AG04450 (cell line): ENCODE measurements at regions not wholly inside any gene's neighbourhood (a gene's known extent, or its start where the extent isn't known, plus 50 kb on each side); places are given as distances from the start of the nearest gene placed in this dataset.

Source experiments
- CTCF ChIA-PET: fragments of 300-600, 350-600 bp; formaldehyde crosslinking; extraction: SDS; loops from one replicate; lab custom pipeline; 2022; ENCODE audit warnings: antibody characterized with exemption, inconsistent platforms; lab: Charles Lee
- POLR2A ChIA-PET: fragments of 350-600 bp; formaldehyde crosslinking; extraction: SDS; loops from one replicate; lab custom pipeline; 2021; ENCODE audit warnings: antibody characterized with exemption, inconsistent platforms; lab: Yijun Ruan, JAX
- DNase-seq: peaks from one replicate; pipeline ENCODE4 v3.0.0-alpha.2; 2011; ENCODE audit warnings: low read depth, low spot score
- H3K27ac ChIP-seq: one replicate; pipeline ENCODE4 v1.5.1; 2012; ENCODE audit warnings: low read depth, low read length, control low read depth
- H3K27me3 ChIP-seq: one replicate; pipeline ENCODE4 v1.6.0; 2012; ENCODE audit warnings: low read length; ENCODE audit not compliant: control insufficient read depth, insufficient read depth
- H3K4me3 ChIP-seq: 2 replicates; pipeline ENCODE4 v1.5.1; 2011; ENCODE audit warnings: mild to moderate bottlenecking, low read depth, low read length, control low read depth
- H3K9me3 ChIP-seq: 2 replicates; pipeline ENCODE4 v1.5.1; 2012; ENCODE audit warnings: low read length; ENCODE audit not compliant: control insufficient read depth, insufficient read depth
- TF ChIP-seq, protein P1 (sequence below): IDR thresholded peaks from 2 replicates; pipeline ENCODE4 v1.5.1; 2011; ENCODE audit warnings: low read depth, low read length, control low read depth, inconsistent platforms

DNA sequence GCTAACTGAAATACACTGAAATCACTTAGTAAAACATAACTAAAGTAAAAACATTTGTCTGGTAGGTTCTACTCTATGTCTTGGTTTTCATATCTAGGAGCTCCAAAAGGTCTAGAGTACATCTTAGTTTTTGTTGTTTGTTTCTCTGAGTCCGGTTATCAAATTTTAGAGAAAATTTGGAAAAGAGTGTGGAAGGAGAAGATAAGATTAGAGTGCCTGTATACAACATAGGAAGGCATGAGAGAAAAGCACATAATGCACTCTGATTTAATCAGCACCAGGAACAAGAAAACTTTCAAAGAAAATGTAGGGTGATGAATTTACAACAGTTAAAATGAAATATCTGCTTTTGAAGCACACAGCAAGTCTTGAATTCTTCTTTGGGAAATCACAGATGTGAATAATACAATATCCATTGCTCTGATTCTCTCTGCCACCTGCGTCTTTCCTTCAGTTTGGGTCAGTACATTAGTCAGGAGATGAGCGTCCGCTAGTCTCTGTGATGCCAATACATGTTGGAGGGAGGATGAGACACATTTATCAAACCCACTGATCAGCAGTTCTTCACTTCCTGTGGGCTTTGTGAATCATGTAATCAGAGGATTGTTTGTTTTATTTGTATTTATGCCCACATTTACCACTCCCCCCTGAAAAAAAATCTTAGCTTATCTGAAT is 477.8 kb upstream of the GCFC2 start:
- Histone ChIP-seq H3K27me3 (no peaks in the 10 kb centered on the region), H3K9me3 (no peaks in the 10 kb centered on the region), H3K4me3 (no peak overlapping the region), H3K27ac (no peak overlapping the region)
- TF ChIP-seq, protein P1, sequence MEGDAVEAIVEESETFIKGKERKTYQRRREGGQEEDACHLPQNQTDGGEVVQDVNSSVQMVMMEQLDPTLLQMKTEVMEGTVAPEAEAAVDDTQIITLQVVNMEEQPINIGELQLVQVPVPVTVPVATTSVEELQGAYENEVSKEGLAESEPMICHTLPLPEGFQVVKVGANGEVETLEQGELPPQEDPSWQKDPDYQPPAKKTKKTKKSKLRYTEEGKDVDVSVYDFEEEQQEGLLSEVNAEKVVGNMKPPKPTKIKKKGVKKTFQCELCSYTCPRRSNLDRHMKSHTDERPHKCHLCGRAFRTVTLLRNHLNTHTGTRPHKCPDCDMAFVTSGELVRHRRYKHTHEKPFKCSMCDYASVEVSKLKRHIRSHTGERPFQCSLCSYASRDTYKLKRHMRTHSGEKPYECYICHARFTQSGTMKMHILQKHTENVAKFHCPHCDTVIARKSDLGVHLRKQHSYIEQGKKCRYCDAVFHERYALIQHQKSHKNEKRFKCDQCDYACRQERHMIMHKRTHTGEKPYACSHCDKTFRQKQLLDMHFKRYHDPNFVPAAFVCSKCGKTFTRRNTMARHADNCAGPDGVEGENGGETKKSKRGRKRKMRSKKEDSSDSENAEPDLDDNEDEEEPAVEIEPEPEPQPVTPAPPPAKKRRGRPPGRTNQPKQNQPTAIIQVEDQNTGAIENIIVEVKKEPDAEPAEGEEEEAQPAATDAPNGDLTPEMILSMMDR = no peak
- ChIA-PET POLR2A (no interaction called here), CTCF (interaction anchor here (1.9 kb wide), 1 partner anchor 9 kb away, joined by 6 read pairs; no protein-coding TSS in a partner anchor)
- no peak for DNase-seq

DNA sequence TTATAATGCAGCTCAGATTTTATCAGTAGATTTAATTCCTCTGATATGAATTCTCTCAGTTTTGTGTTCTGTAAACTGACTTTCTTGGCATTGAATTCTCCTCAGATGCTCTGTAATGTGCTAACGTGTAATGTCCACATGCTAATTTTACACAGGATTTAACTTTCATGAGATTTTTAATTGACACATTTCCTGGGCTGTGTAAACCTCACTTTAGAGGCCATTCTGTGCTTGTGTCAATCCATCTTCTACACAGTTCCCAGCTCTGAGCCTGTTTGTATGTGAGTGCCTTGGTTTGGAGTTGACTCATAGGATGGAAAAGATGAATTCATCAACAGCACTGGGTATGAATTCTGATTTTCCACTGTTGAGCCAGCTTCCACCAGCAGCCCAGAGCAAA is 476.7 kb upstream of the GCFC2 start:
- H3K4me3 ChIP-seq = no peak overlapping the region
- H3K27ac ChIP-seq = no peak overlapping the region
- H3K9me3 ChIP-seq = no peaks in the 10 kb centered on the region
- no peaks in the 10 kb centered on the region for H3K27me3 ChIP-seq
- POLR2A ChIA-PET = no interaction called here
- CTCF ChIA-PET = interaction anchor here (1.9 kb wide), 1 partner anchor 10 kb away, joined by 6 read pairs; no protein-coding TSS in a partner anchor
- TF ChIP-seq, protein P1 = no peak
- DNase-seq = no peak

DNA sequence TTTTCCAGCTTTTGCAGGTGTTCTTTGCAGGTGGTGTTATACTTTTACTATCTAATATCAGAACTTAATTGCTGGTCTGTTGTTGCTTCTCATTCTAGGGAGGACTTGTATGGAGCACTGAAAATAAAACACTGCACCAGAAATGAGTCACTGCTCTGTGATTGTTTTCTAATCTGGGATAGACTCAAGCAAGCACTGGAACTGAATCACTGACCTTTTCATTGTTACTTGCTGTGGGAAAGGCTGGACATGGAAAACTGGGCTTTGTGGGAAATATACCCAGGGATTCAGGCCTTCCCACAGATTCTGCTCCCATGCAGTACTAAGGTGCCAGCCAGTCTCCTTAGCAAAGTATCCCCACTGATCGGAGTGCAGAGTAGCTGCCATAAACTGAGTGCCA is 470.0 kb upstream of the GCFC2 start:
- TF ChIP-seq, protein P1 = no peak
- POLR2A ChIA-PET = no interaction called here
- DNase-seq = no peak
- Histone ChIP-seq H3K27ac (no peak overlapping the region), H3K9me3 (no peaks in the 10 kb centered on the region), H3K4me3 (no peak overlapping the region), H3K27me3 (no peaks in the 10 kb centered on the region)
- CTCF ChIA-PET = interaction anchor here (1.2 kb wide), 1 partner anchor 16 kb away, joined by 3 read pairs; no protein-coding TSS in a partner anchor

DNA sequence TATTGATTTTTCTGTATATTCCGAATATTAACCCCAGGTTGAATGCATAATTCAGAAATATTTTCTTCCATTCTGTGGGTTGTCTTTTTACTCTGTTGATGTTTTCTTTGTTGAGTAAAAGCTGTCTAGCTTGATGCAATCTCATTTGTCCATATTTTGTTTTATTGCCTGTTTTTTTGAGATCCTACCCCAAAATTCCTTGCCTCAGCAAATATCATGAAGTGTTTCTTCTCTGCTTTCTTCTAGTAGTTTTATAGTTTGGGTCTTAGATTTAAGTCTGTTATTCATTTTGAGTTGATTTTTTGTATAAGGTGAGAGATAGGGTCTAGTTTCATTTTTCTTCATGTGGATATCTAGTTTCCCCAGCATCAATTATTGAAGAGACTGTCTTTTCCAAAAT is 467.9 kb upstream of the GCFC2 start:
- no peak overlapping the region for H3K4me3 ChIP-seq
- CTCF ChIA-PET = no interaction called here
- TF ChIP-seq, protein P1 = no peak

DNA sequence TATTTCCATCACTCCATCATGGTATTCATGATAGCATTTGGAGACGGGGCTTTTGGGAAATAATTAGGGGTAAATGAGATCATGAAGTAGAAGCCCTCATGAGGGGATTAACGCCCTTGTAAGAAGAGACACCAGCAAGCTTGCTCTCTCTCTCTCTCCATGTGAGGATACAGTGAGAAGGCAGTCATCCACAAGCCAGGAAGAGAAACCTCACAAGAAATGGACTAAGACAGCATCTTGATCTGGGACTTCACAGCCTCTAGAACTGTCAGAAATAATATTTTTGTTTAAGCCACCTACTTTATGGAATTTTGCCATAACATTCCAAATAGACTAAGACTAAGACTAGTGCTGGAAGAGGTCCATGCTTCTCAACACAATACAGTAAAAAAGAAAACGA is 464.6 kb upstream of the GCFC2 start:
- CTCF ChIA-PET = no interaction called here
- POLR2A ChIA-PET = no interaction called here

More for the DNA sequence above, 467.9 kb upstream of the GCFC2 start:
- no peak overlapping the region for H3K27ac ChIP-seq
- no peaks in the 10 kb centered on the region for H3K27me3 ChIP-seq
- no peaks in the 10 kb centered on the region for H3K9me3 ChIP-seq
- POLR2A ChIA-PET = no interaction called here
- no peak for DNase-seq

More for the DNA sequence above, 464.6 kb upstream of the GCFC2 start:
- Histone ChIP-seq H3K27me3 (no peaks in the 10 kb centered on the region), H3K4me3 (no peak overlapping the region), H3K9me3 (no peaks in the 10 kb centered on the region), H3K27ac (no peak overlapping the region)
- DNase-seq = no peak
- TF ChIP-seq, protein P1 = no peak
